Erythroblast (primary cell): ENCODE measurements at regions not wholly inside any gene's neighbourhood (a gene's known extent, or its start where the extent isn't known, plus 50 kb on each side); places are given as distances from the start of the nearest gene placed in this dataset.

Experiments
- DNase-seq, 2 experiments: peaks; one replicate each; lab custom pipeline; 2025; lab: John Stamatoyannopoulos, UW
- GATA1 ChIP-seq: IDR thresholded peaks from 2 replicates; pipeline ENCODE4 v1.6.1; 2011; ENCODE audit warnings: low read depth, mild to moderate bottlenecking, control low read depth, low read length, moderate library complexity
- POLR2A ChIP-seq: IDR thresholded peaks from 2 replicates; pipeline ENCODE4 v1.6.1; 2011; ENCODE audit warnings: mild to moderate bottlenecking, low read length

GRCh38 chr9:85290019-85290418, 451.7 kb downstream of the AGTPBP1 start:
- TF ChIP-seq POLR2A (no peak), GATA1 (no peak)
- no peak for DNase-seq

GRCh38 chr9:85289142-85289541, 452.6 kb downstream of the AGTPBP1 start:
- TF ChIP-seq GATA1 = no peak
- no peak for DNase-seq

GRCh38 chr9:85283421-85283820, 458.3 kb downstream of the AGTPBP1 start:
- no peak for TF ChIP-seq POLR2A

GRCh38 chr9:85278769-85279168, 463.0 kb downstream of the AGTPBP1 start:
- TF ChIP-seq GATA1 (no peak), POLR2A (no peak)
- DNase-seq = no peak

More at GRCh38 chr9:85283421-85283820, 458.3 kb downstream of the AGTPBP1 start:
- DNase-seq = no peak

- DNase-seq = no peak
- TF ChIP-seq POLR2A (no peak), GATA1 (no peak)
Measured at GRCh38 chr9:85276741-85277140, 465.0 kb downstream of the AGTPBP1 start.

- TF ChIP-seq GATA1 (no peak), POLR2A (no peak)
- no peak for DNase-seq
Measured at GRCh38 chr9:85269811-85270210, 471.9 kb downstream of the AGTPBP1 start.

GRCh38 chr9:85268131-85268530, 473.6 kb downstream of the AGTPBP1 start:
- TF ChIP-seq GATA1 = no peak
- TF ChIP-seq POLR2A = no peak
- DNase-seq = no peak

- TF ChIP-seq POLR2A (no peak), GATA1 (no peak)
Measured at GRCh38 chr9:85264695-85265094, 477.1 kb downstream of the AGTPBP1 start.

GRCh38 chr9:85263288-85263687, 478.5 kb downstream of the AGTPBP1 start:
- DNase-seq = no peak
- TF ChIP-seq GATA1 (no peak), POLR2A (no peak)

More at GRCh38 chr9:85264695-85265094, 477.1 kb downstream of the AGTPBP1 start:
- no peak for DNase-seq

- no peak for DNase-seq
- TF ChIP-seq POLR2A (no peak), GATA1 (no peak)
Measured at GRCh38 chr9:85262333-85262732, 479.4 kb downstream of the AGTPBP1 start.

GRCh38 chr9:85260275-85260845, 481.4 kb downstream of the AGTPBP1 start:
- DNase-seq = no peak
- TF ChIP-seq POLR2A = no peak
- no peak for TF ChIP-seq GATA1

- DNase-seq = peak; percentile 25 to 46
- no peak for TF ChIP-seq POLR2A
- TF ChIP-seq GATA1 = no peak
Measured at GRCh38 chr9:85258823-85259370, 482.9 kb downstream of the AGTPBP1 start.

GRCh38 chr9:85258236-85258635, 483.5 kb downstream of the AGTPBP1 start:
- DNase-seq = no peak

GRCh38 chr9:85249313-85249621, 492.5 kb downstream of the AGTPBP1 start:
- TF ChIP-seq GATA1 = no peak
- TF ChIP-seq POLR2A = no peak
- DNase-seq = no peak

More at GRCh38 chr9:85258236-85258635, 483.5 kb downstream of the AGTPBP1 start:
- TF ChIP-seq GATA1 (no peak), POLR2A (no peak)

GRCh38 chr9:85248514-85249312, 493.0 kb downstream of the AGTPBP1 start:
- no peak for DNase-seq
- TF ChIP-seq GATA1 (no peak), POLR2A (no peak)
